ENCODE measurements at regions not wholly inside any gene's neighbourhood (a gene's known extent, or its start where the extent isn't known, plus 50 kb on each side); places are given as distances from the start of the nearest gene placed in this dataset.

DNA sequence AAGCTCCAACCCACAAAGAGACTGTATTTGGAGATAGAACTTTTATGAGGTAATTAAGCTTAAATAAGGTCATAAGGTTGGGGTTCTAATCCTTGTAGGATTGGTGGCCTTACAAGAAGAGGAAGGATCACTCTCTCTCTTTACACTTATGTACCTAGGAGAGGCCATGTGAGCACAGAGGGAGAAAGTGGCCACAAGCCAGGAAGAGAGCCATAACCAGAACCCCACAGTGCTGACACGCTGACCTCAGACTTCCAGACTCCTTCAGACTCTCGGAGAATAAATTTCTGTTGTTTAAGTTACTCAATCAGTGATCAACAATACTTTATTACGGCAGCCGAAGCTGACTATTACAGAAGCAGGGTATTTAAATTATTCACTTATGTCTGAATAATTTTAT, 430.5 kb upstream of the EPHA7 start:
- TF ChIP-seq CTCF (IDR thresholded peaks at IDR 0.05): no peak
- no peak for TF ChIP-seq POLR2A (IDR thresholded peaks at IDR 0.05)
